ENCODE measurements at regions not wholly inside any gene's neighbourhood (a gene's known extent, or its start where the extent isn't known, plus 50 kb on each side); places are given as distances from the start of the nearest gene placed in this dataset.
"Not testable (repeated sequence)": the region's sequence is repeated elsewhere in the genome, so short reads cannot be mapped to it uniquely, and the experiment has no call there.

- TF ChIP-seq CTCF (IDR thresholded peaks at IDR 0.05) (no peak), EZH2phosphoT487 (IDR thresholded peaks at IDR 0.05) (no peak), EZH2 (IDR thresholded peaks at IDR 0.05) (no peak)
- H3K4me2 ChIP-seq, result no peak overlapping the region
- Mint-ChIP-seq H3K27me3 (ENCODE audit: insufficient read depth, low read depth) (peaks cover 4% of the 10 kb centered on the region), H3K4me3 (no peak overlapping the region), H3K9me3 (peaks cover 2% of the 10 kb centered on the region), H3K27ac (no peak overlapping the region), H3K36me3 (no peaks in the 10 kb centered on the region), H3K4me1 (peaks cover 9% of the 10 kb centered on the region)
- H3K36me3 ChIP-seq, result no peaks in the 10 kb centered on the region
- no peak overlapping the region for H2AFZ ChIP-seq (replicated peaks)
- no peak overlapping the region for H3K9ac ChIP-seq
- no peaks in the 10 kb centered on the region for H3K79me2 ChIP-seq (ENCODE audit: low read depth)
- no peaks in the 10 kb centered on the region for H4K20me1 ChIP-seq (ENCODE audit: low read depth)
- H3F3A ChIP-seq (ENCODE audit: low read depth), result no peaks in the 10 kb centered on the region
- H3K27me3 ChIP-seq, result no peaks in the 10 kb centered on the region
- no peak overlapping the region for H3K27ac ChIP-seq
- DNase-seq (ENCODE audit: low spot score), result no peak
- H3K4me1 ChIP-seq, result peaks cover 14% of the 10 kb centered on the region
- no peak overlapping the region for H3K4me3 ChIP-seq
- no peaks in the 10 kb centered on the region for H3K9me3 ChIP-seq (ENCODE audit: low read depth)
These were observed 72.3 kb upstream of the SSTR4 start for GRCh38 chr20:22962567-22963439.

- peaks cover 7% of the 10 kb centered on the region for H3K9me3 Mint-ChIP-seq
These were observed 71.5 kb upstream of the SSTR4 start for GRCh38 chr20:22963581-22963980.

GRCh38 chr20:22966787-22967464 is 68.2 kb upstream of the SSTR4 start:
- Mint-ChIP-seq H3K4me1 (peaks cover 9% of the 10 kb centered on the region), H3K36me3 (no peaks in the 10 kb centered on the region), H3K4me3 (no peak overlapping the region), H3K27me3 (ENCODE audit: insufficient read depth, low read depth) (no peaks in the 10 kb centered on the region), H3K27ac (no peak overlapping the region), H3K9me3 (peaks cover 8% of the 10 kb centered on the region)
- TF ChIP-seq EZH2phosphoT487 (IDR thresholded peaks at IDR 0.05) (no peak), EZH2 (IDR thresholded peaks at IDR 0.05) (no peak), CTCF (IDR thresholded peaks at IDR 0.05) (no peak)
- no peak overlapping the region for H3K27ac ChIP-seq
- no peaks in the 10 kb centered on the region for H3F3A ChIP-seq (ENCODE audit: low read depth)
- no peak for DNase-seq (ENCODE audit: low spot score)
- no peaks in the 10 kb centered on the region for H4K20me1 ChIP-seq (ENCODE audit: low read depth)
- no peaks in the 10 kb centered on the region for H3K9me3 ChIP-seq (ENCODE audit: low read depth)
- H3K9ac ChIP-seq, result no peak overlapping the region
- no peaks in the 10 kb centered on the region for H3K27me3 ChIP-seq
- no peaks in the 10 kb centered on the region for H3K79me2 ChIP-seq (ENCODE audit: low read depth)
- H3K36me3 ChIP-seq, result no peaks in the 10 kb centered on the region
- no peak overlapping the region for H3K4me3 ChIP-seq
- H2AFZ ChIP-seq (replicated peaks), result no peak overlapping the region
- peaks cover 14% of the 10 kb centered on the region for H3K4me1 ChIP-seq
- H3K4me2 ChIP-seq, result no peak overlapping the region

More at GRCh38 chr20:22963581-22963980, 71.5 kb upstream of the SSTR4 start:
- Histone ChIP-seq H4K20me1 (ENCODE audit: low read depth) (no peaks in the 10 kb centered on the region), H3K4me1 (peaks cover 14% of the 10 kb centered on the region), H3K4me3 (no peak overlapping the region), H3K9me3 (ENCODE audit: low read depth) (no peaks in the 10 kb centered on the region), H2AFZ (replicated peaks) (no peak overlapping the region), H3K36me3 (no peaks in the 10 kb centered on the region), H3K9ac (no peak overlapping the region), H3K27ac (no peak overlapping the region), H3F3A (ENCODE audit: low read depth) (no peaks in the 10 kb centered on the region), H3K4me2 (no peak overlapping the region), H3K79me2 (ENCODE audit: low read depth) (no peaks in the 10 kb centered on the region), H3K27me3 (no peaks in the 10 kb centered on the region)
- no peak overlapping the region for H3K4me3 Mint-ChIP-seq
- DNase-seq (ENCODE audit: low spot score), result no peak
- H3K4me1 Mint-ChIP-seq, result peaks cover 9% of the 10 kb centered on the region
- H3K27me3 Mint-ChIP-seq (ENCODE audit: insufficient read depth, low read depth), result peaks cover 2% of the 10 kb centered on the region
- H3K36me3 Mint-ChIP-seq, result no peaks in the 10 kb centered on the region
- TF ChIP-seq CTCF (IDR thresholded peaks at IDR 0.05) (no peak), EZH2 (IDR thresholded peaks at IDR 0.05) (no peak), EZH2phosphoT487 (IDR thresholded peaks at IDR 0.05) (no peak)
- no peak overlapping the region for H3K27ac Mint-ChIP-seq

GRCh38 chr20:22967706-22968105 is 67.4 kb upstream of the SSTR4 start:
- H3K36me3 Mint-ChIP-seq; H3K4me1 Mint-ChIP-seq; H3K9ac ChIP-seq; H4K20me1 ChIP-seq (ENCODE audit: low read depth); H3K9me3 Mint-ChIP-seq; H3K79me2 ChIP-seq (ENCODE audit: low read depth); H3K4me3 ChIP-seq; H3K27me3 ChIP-seq; H3K9me3 ChIP-seq (ENCODE audit: low read depth); H3K27me3 Mint-ChIP-seq (ENCODE audit: insufficient read depth, low read depth); H3F3A ChIP-seq (ENCODE audit: low read depth); H2AFZ ChIP-seq (replicated peaks); H3K4me3 Mint-ChIP-seq; H3K36me3 ChIP-seq; H3K27ac ChIP-seq; H3K27ac Mint-ChIP-seq; H3K4me2 ChIP-seq; DNase-seq (ENCODE audit: low spot score): not testable (repeated sequence)
- peaks cover 12% of the 10 kb centered on the region for H3K4me1 ChIP-seq

- not testable (repeated sequence) for H3K4me3 ChIP-seq; H3K27me3 Mint-ChIP-seq (ENCODE audit: insufficient read depth, low read depth); H3K4me1 ChIP-seq; H4K20me1 ChIP-seq (ENCODE audit: low read depth); H3K27me3 ChIP-seq; H3K4me2 ChIP-seq; H3K9me3 ChIP-seq (ENCODE audit: low read depth); H3K36me3 Mint-ChIP-seq; H3K4me3 Mint-ChIP-seq; H3K9me3 Mint-ChIP-seq; H3F3A ChIP-seq (ENCODE audit: low read depth); DNase-seq (ENCODE audit: low spot score); H3K27ac ChIP-seq; H2AFZ ChIP-seq (replicated peaks); H3K79me2 ChIP-seq (ENCODE audit: low read depth); H3K4me1 Mint-ChIP-seq; H3K27ac Mint-ChIP-seq; H3K9ac ChIP-seq; H3K36me3 ChIP-seq
These were observed 66.1 kb upstream of the SSTR4 start for GRCh38 chr20:22969031-22969430.
